Endothelial cell of umbilical vein (primary cell): ENCODE measurements at regions not wholly inside any gene's neighbourhood (a gene's known extent, or its start where the extent isn't known, plus 50 kb on each side); places are given as distances from the start of the nearest gene placed in this dataset.

Experiments
- CTCF ChIP-seq, 2 donors: IDR thresholded peaks; 1 replicate in 1 of 2; 2 replicates in 1 of 2; pipeline ENCODE4 v1.5.1; 2011; ENCODE audit warnings: low read length in 2 of 2, mild to moderate bottlenecking in 2 of 2, moderate library complexity in 2 of 2, control low read depth in 1 of 2, inconsistent platforms in 1 of 2, low read depth in 1 of 2; ENCODE audit not compliant: insufficient read depth in 1 of 2; ENCODE audit errors: extremely low read depth in 1 of 2
- EZH2 ChIP-seq: IDR thresholded peaks from 2 replicates; pipeline ENCODE4 v1.6.1; 2012; ENCODE audit warnings: borderline replicate concordance, low read depth, mild to moderate bottlenecking, moderate library complexity, low read length, inconsistent platforms; ENCODE audit not compliant: severe bottlenecking
- FOS ChIP-seq: IDR thresholded peaks from 2 replicates; pipeline ENCODE4 v1.6.1; 2011; ENCODE audit warnings: mild to moderate bottlenecking, low read length, moderate library complexity, borderline replicate concordance; ENCODE audit not compliant: insufficient read depth
- JUN ChIP-seq: IDR thresholded peaks from 2 replicates; pipeline ENCODE4 v1.6.1; 2011; ENCODE audit warnings: borderline replicate concordance, low read depth; ENCODE audit not compliant: insufficient read length, insufficient read depth
- POLR2A ChIP-seq: IDR thresholded peaks from 2 replicates; pipeline ENCODE4 v1.6.1; 2012; ENCODE audit warnings: low read depth, mild to moderate bottlenecking, control low read depth, low read length
- POLR2AphosphoS5 ChIP-seq: IDR thresholded peaks from 2 replicates; pipeline ENCODE4 v1.6.1; 2012; ENCODE audit warnings: low read depth, mild to moderate bottlenecking, control low read depth, low read length, moderate library complexity; ENCODE audit not compliant: insufficient read depth

- TF ChIP-seq CTCF (IDR thresholded peaks at IDR 0.05; ENCODE audit: extremely low read depth in 1 of 2, insufficient read depth in 1 of 2, low read depth in 1 of 2, low read length in 2 of 2) (no peak), FOS (no peak), JUN (no peak), POLR2A (no peak), EZH2 (no peak), POLR2AphosphoS5 (no peak)
These were observed 1160.4 kb upstream of the ZEB2 start for GRCh38 chr2:145680276-145680675.
